HepG2 (cell line): ENCODE measurements at regions not wholly inside any gene's neighbourhood (a gene's known extent, or its start where the extent isn't known, plus 50 kb on each side); places are given as distances from the start of the nearest gene placed in this dataset.

Source experiments
- ATAC-seq: fragments of 200-7000 bp; cut with Tn5 transposase; 3 replicates; pipeline ENCODE4 v1.9.1; 2020; ENCODE audit warnings: mild to moderate bottlenecking, moderate library complexity
- BruUV-seq: library from RNA; stranded (reverse); fragments of 400-500 nt; replicated peaks from 2 replicates; lab custom pipeline; 2021; lab: Mats Ljungman, UMichigan
- CTCF ChIA-PET: fragments of 300-600 bp; formaldehyde crosslinking; extraction: SDS; loops from one replicate; lab custom pipeline; 2021; ENCODE audit warnings: low total read pairs, inconsistent platforms, low intra/inter-chr PET ratio; lab: Yijun Ruan, JAX
- POLR2A ChIA-PET: fragments of 350-600 bp; sonication (Branson Sonifier 250); formaldehyde crosslinking; loops from one replicate; lab custom pipeline; 2020; ENCODE audit warnings: antibody characterized with exemption, inconsistent platforms; lab: Yijun Ruan, JAX
- DNase-seq: peaks from one replicate; pipeline ENCODE4 v3.0.0-alpha.2; 2015; ENCODE audit warnings: low spot score
- FAIRE-seq: peaks from 3 replicates; lab custom pipeline; 2011; peaks lifted over from hg19 to GRCh38; lab: Jason Lieb, UNC
- H2AFZ ChIP-seq: one replicate; pipeline ENCODE4 v1.6.1; 2011; ENCODE audit warnings: low read length, inconsistent platforms
- H3K27ac ChIP-seq: fragments of 300-600 bp; 3 replicates; pipeline ENCODE4 v1.8.0; 2011; ENCODE audit warnings: mixed run types, mild to moderate bottlenecking, mixed read lengths, low read length, inconsistent platforms; ENCODE audit not compliant: insufficient read depth; ENCODE audit errors: extremely low read length
- H3K27me3 ChIP-seq, 2 experiments: fragments of 200-600 bp in 1 of 2; 2 replicates in 1 of 2; 3 replicates in 1 of 2; pipeline versions ENCODE4 v1.6.0 to v1.8.0; 2011; ENCODE audit warnings: low read length in 2 of 2, mild to moderate bottlenecking in 2 of 2, moderate library complexity in 2 of 2, inconsistent platforms in 1 of 2; ENCODE audit not compliant: insufficient read depth in 2 of 2, control insufficient read depth in 1 of 2
- H3K36me3 ChIP-seq, 2 experiments: fragments of 200-600 bp in 1 of 2; replicated peaks in 1 of 2; 2 replicates in 1 of 2; 3 replicates in 1 of 2; pipeline versions ENCODE4 v1.5.1 to v1.8.0; 2011; ENCODE audit warnings: low read length in 2 of 2, inconsistent platforms in 1 of 2; ENCODE audit not compliant: insufficient read depth in 2 of 2, control insufficient read depth in 1 of 2
- H3K4me1 ChIP-seq: 2 replicates; pipeline ENCODE4 v1.5.1; 2012; ENCODE audit warnings: low read length, inconsistent platforms; ENCODE audit not compliant: insufficient read depth
- H3K4me2 ChIP-seq: 2 replicates; pipeline ENCODE4 v1.6.0; 2011; ENCODE audit warnings: low read depth, low read length, inconsistent platforms
- H3K4me3 ChIP-seq, 3 experiments: fragments of 200-600 bp in 1 of 3; sonication (generic), shearing (Covaris generic) in 1 of 3; replicated peaks in 1 of 3; 2 replicates each; pipeline ENCODE4 v1.5.1; 2011 to 2016; ENCODE audit warnings: low read length in 3 of 3, inconsistent platforms in 2 of 3, low read depth in 2 of 3, mild to moderate bottlenecking in 2 of 3, control low read depth in 1 of 3, mixed read lengths in 1 of 3; ENCODE audit not compliant: insufficient read depth in 1 of 3
- H3K79me2 ChIP-seq: one replicate; pipeline ENCODE4 v1.6.1; 2011; ENCODE audit warnings: low read length, inconsistent platforms; ENCODE audit not compliant: insufficient read depth
- H3K9ac ChIP-seq: 2 replicates; pipeline ENCODE4 v1.6.0; 2011; ENCODE audit warnings: mild to moderate bottlenecking, low read depth, low read length, inconsistent platforms; ENCODE audit not compliant: insufficient read depth
- H3K9me3 ChIP-seq: 2 replicates; pipeline ENCODE4 v1.5.1; 2012; ENCODE audit warnings: mild to moderate bottlenecking, low read length
- H4K20me1 ChIP-seq: 2 replicates; pipeline ENCODE4 v1.6.0; 2011; ENCODE audit warnings: inconsistent platforms, mild to moderate bottlenecking, low read length, moderate library complexity; ENCODE audit not compliant: insufficient read depth
- CREM ChIP-seq, 2 experiments: sonication (generic) in 1 of 2; formaldehyde crosslinking in 1 of 2; IDR thresholded peaks; 2 replicates each; pipeline versions ENCODE4 v1.4.0 to v1.6.1; 2016 to 2020; ENCODE audit warnings: antibody characterized with exemption in 1 of 2, mild to moderate bottlenecking in 1 of 2, missing genetic modification reagents in 1 of 2
- KLF16 ChIP-seq, 2 experiments: sonication (generic) in 1 of 2; formaldehyde crosslinking in 1 of 2; IDR thresholded peaks; 2 replicates each; pipeline versions ENCODE4 v1.6.1 to v1.8.0; 2016 to 2023; ENCODE audit warnings: missing genetic modification reagents in 2 of 2, missing compliant biosample characterization in 1 of 2
- NFAT5 ChIP-seq: sonication (generic); formaldehyde crosslinking; IDR thresholded peaks from 2 replicates; pipeline ENCODE4 v1.4.0; 2020; ENCODE audit warnings: missing genetic modification reagents
- NR3C1 ChIP-seq: sonication (generic); formaldehyde crosslinking; IDR thresholded peaks from 2 replicates; pipeline ENCODE4 v1.4.0; 2020; ENCODE audit warnings: missing genetic modification reagents
- SUZ12 ChIP-seq: fragments of 150-350 bp; IDR thresholded peaks from 2 replicates; pipeline ENCODE4 v1.6.1; 2014; ENCODE audit warnings: low read depth, low read length
- ZNF530 ChIP-seq: sonication (generic); formaldehyde crosslinking; IDR thresholded peaks from 2 replicates; pipeline ENCODE4 v1.5.0; 2020; ENCODE audit warnings: low read depth, mild to moderate bottlenecking, missing genetic modification reagents
- ZNF672 ChIP-seq: sonication (generic); formaldehyde crosslinking; IDR thresholded peaks from 2 replicates; pipeline ENCODE4 v1.8.1; 2022; ENCODE audit warnings: missing genetic modification reagents
- ZNF720 ChIP-seq: sonication (generic); formaldehyde crosslinking; IDR thresholded peaks from 2 replicates; pipeline ENCODE4 v1.4.0; 2020; ENCODE audit warnings: missing genetic modification reagents
- ZNF792 ChIP-seq: IDR thresholded peaks from 2 replicates; pipeline ENCODE4 v1.6.1; 2016
- WGBS: methylation state at CpG from one replicate; pipeline ENCODE4 v1.1.6; 2017; ENCODE audit warnings: low lambda C conversion rate; 5-methylcytosine and 5-hydroxymethylcytosine counted together
- in situ Hi-C: cut with HindIII; loops from 2 replicates; pipeline ENCODE4 v1.10.0; 2017; ENCODE audit warnings: low pct_unique_long_range_greater_than_20kb; ENCODE audit not compliant: extremely low pct_ligation_motif_present
- intact Hi-C: fragments of 100-400 bp; cut with micrococcal nuclease; formaldehyde crosslinking; loops from one replicate; pipeline ENCODE4 v1.10.0; 2022; ENCODE audit not compliant: unreplicated experiment
- TF ChIP-seq, protein P1 (sequence below): sonication (generic); formaldehyde crosslinking; IDR thresholded peaks from 2 replicates; pipeline ENCODE4 v1.4.0; 2020; ENCODE audit warnings: low read depth, mild to moderate bottlenecking, missing genetic modification reagents
- TF ChIP-seq, protein P2 (sequence below): sonication (generic); IDR thresholded peaks from 2 replicates; pipeline ENCODE4 v1.6.1; 2016; ENCODE audit warnings: low read depth, borderline replicate concordance

DNA sequence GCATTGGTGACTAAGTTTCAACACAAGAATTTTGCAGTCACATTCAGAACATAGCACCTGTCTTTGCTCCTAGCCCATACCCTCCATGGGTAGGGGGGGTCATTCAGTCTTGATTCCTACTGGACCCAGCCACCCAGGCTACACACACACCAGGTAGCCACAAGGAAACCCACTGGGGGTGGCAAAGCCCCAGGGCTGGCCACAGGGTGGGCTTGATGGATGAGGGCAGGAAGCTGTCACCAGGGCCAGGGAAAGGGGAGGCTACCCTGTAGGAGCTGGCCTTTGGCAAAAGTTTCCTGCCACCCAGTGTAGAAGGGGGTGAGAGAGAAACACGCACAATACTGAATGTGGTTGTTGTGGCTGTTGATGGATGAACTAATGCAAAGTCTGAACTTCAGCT lies 74.5 kb upstream of the NKX1-1 start:
- Histone ChIP-seq H3K4me2 (no peak overlapping the region), H3K4me3 (no peak overlapping the region), H3K27me3 (no peaks in the 10 kb centered on the region; a peak in 1 of 5 replicates), H2AFZ (no peak overlapping the region), H3K9ac (no peak overlapping the region), H3K36me3 (no peaks in the 10 kb centered on the region), H3K9me3 (peaks cover 19% of the 10 kb centered on the region), H4K20me1 (no peaks in the 10 kb centered on the region), H3K79me2 (no peaks in the 10 kb centered on the region), H3K4me1 (no peaks in the 10 kb centered on the region), H3K27ac (no peak overlapping the region)
- in situ Hi-C loops: no loop called here
- ChIA-PET CTCF (no interaction called here), POLR2A (no interaction called here)
- FAIRE-seq (no peak), DNase-seq (no peak), ATAC-seq (no peak)
- TF ChIP-seq, protein P1, sequence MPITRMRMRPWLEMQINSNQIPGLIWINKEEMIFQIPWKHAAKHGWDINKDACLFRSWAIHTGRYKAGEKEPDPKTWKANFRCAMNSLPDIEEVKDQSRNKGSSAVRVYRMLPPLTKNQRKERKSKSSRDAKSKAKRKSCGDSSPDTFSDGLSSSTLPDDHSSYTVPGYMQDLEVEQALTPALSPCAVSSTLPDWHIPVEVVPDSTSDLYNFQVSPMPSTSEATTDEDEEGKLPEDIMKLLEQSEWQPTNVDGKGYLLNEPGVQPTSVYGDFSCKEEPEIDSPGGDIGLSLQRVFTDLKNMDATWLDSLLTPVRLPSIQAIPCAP: no peak
- TF ChIP-seq KLF16 (CRISPR knock-in tag; IDR thresholded peaks at IDR 0.05): no peak
- whole genome bisulfite sequencing: 6% methylated on average over 1 of the region's 1 CpG
- no TSS peak for BruUV-seq
- intact Hi-C loops: no loop called here

DNA sequence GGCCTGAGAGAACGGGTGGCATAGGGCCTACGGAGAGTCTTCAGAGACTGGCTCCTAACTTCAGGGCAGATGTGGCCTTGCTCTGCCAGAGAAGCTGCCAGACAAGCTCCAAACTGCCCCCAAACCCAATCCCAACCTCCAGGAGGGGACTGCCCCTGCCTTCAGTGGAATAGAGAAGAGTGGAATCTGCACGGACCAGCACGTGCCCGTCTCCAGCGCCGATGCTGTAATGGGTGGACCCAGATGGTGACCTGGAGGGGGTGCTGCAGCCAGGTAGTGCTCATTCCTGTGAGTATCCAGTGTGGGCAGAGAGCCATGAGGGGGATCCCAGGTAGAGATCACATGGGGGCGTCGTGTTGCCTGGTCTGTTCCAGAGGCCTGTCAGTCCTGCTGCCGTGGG lies 73.2 kb upstream of the NKX1-1 start:
- Histone ChIP-seq H3K9ac (no peak overlapping the region), H3K9me3 (peaks cover 8% of the 10 kb centered on the region; the same call in 1 of the 2 replicates), H3K4me1 (no peaks in the 10 kb centered on the region), H3K4me3 (no peak overlapping the region), H3K27me3 (no peaks in the 10 kb centered on the region; a peak in 1 of 5 replicates), H3K4me2 (no peak overlapping the region), H3K79me2 (no peaks in the 10 kb centered on the region), H2AFZ (no peak overlapping the region), H3K36me3 (no peaks in the 10 kb centered on the region), H3K27ac (no peak overlapping the region), H4K20me1 (no peaks in the 10 kb centered on the region)
- CTCF ChIA-PET: no interaction called here
- intact Hi-C loops: no loop called here
- POLR2A ChIA-PET: no interaction called here
- BruUV-seq: no TSS peak
- WGBS: 46% methylated on average over 6 of the region's 10 CpGs
- in situ Hi-C loops: no loop called here
- FAIRE-seq (no peak), DNase-seq (no peak), ATAC-seq (no peak)
- no peak for TF ChIP-seq ZNF530 (CRISPR knock-in tag)
- TF ChIP-seq ZNF792 (CRISPR knock-in tag): no peak
- TF ChIP-seq ZNF672 (CRISPR knock-in tag): no peak
- TF ChIP-seq CREM (IDR thresholded peaks at IDR 0.05): no peak
- no peak for TF ChIP-seq CREM (CRISPR knock-in tag; IDR thresholded peaks at IDR 0.05)
- TF ChIP-seq, protein P2, sequence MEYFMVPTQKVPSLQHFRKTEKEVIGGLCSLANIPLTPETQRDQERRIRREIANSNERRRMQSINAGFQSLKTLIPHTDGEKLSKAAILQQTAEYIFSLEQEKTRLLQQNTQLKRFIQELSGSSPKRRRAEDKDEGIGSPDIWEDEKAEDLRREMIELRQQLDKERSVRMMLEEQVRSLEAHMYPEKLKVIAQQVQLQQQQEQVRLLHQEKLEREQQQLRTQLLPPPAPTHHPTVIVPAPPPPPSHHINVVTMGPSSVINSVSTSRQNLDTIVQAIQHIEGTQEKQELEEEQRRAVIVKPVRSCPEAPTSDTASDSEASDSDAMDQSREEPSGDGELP: no peak
- TF ChIP-seq NR3C1 (CRISPR knock-in tag): no peak
- no peak for TF ChIP-seq NFAT5 (CRISPR knock-in tag)
- no peak for TF ChIP-seq SUZ12
- no peak for TF ChIP-seq ZNF720 (CRISPR knock-in tag)
